M059J (cell line): ENCODE measurements at regions not wholly inside any gene's neighbourhood (a gene's known extent, or its start where the extent isn't known, plus 50 kb on each side); places are given as distances from the start of the nearest gene placed in this dataset.

ENCODE experiments used
- DNase-seq: peaks from one replicate; pipeline ENCODE4 v3.0.0-alpha.2; 2012; ENCODE audit warnings: low read depth

DNA sequence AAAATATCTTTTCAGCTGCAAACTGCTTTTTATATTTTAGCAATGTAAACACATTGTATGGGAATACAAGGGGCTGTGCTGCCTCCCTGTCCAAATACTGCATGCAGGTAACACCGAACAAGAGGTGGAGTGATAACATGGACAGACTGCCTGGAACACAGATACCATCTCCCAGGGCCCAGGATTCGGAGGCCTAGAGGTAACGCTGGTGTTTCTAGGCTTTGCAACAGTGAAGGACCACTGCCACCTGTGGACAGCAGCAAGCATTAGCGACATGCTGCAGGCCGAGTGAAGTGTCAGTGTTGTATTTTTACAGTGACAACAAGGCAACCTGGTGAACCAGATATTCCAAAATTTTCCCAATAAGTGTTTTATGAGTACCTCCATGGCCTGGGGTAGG is 379.1 kb downstream of the DMRT2 start:
- peak; percentile 3 for DNase-seq

DNA sequence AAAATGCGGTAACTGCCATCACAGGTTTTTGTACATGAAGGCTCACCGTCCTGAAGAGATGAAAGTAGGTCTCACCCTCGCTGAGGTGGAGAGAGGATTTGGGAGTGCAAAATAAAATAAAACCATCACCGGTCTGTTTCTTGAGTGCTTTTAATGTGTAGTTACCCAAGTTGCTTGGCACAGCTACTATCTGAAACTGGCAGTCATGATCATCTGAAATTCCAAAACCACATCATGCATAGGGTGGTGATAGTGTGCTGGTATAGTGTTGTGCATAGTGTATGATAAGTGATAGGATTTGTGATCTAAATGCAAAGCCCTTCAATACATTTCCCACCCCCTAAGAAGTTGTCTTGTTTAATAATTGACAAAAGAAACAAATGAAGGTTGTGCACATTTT is 381.3 kb downstream of the DMRT2 start:
- DNase-seq: no peak

DNA sequence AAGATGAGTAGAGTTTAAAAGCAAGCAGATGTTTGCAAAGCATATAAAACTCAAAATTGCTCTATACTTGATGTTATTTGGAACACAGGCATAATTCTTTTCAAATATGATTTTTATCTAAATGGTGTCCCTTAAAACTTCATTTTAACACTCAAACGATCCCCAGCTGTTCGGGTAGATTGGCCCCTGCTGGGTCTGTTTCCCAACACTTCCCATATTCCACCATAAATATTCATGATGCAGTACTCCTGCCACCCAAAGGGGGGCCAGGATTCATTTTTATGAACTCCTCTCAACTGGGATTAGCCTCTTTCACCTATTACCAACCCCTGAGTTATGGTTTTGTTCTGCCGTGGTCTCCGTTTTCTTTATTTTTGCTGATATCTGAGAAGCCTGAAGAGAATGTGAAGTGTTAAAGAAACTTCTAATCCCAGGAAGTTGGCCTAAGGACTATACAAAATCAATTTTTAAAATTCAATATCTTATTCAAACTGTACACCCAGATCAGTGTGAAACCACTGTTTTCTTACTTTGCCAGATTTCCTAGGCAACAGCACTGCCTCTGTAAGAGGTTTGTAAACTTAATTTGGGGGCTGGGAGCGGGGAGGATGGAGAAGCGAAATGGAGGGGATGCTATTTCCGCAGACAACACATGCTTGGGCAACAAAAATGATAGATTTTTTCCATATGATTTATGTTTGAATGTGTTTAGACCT is 384.1 kb downstream of the DMRT2 start:
- no peak for DNase-seq

DNA sequence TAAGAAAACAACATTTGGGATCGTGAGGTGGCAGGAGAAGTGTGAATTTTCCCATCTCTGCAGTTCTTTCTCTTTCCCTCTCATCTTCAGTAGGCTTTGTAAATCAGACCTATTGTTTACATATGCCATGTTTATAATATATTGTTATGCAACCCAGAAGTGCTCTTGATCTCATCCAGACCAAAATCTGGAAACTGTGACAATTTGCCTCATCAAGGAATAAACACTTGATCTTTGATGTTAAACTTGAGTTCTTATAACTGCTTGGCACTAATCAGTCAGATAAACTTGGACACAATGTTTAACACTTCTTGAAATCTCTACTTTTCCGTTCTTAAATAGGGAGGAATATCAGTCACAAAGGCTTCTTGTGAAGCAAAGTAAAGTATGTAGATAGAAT is 384.7 kb downstream of the DMRT2 start:
- DNase-seq: no peak

DNA sequence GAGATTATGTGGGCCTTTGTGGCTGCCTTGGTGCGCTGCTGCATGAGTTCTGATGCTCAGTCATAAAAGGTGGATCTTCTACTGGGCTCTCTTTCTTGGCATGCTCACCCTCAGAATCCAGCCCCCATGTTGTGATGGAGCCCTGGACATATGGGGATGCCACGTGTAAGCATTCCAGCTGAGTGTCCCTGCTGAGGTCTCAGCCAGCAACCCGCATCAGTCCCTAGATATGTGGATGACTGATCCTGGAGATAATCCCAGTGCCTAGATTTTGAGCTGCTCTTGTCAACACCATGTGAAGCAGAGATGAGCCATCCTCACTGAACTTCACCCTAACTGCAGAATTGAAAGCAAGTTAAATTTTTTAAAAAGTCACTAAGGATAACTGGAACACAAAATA is 390.1 kb downstream of the DMRT2 start:
- DNase-seq: no peak

DNA sequence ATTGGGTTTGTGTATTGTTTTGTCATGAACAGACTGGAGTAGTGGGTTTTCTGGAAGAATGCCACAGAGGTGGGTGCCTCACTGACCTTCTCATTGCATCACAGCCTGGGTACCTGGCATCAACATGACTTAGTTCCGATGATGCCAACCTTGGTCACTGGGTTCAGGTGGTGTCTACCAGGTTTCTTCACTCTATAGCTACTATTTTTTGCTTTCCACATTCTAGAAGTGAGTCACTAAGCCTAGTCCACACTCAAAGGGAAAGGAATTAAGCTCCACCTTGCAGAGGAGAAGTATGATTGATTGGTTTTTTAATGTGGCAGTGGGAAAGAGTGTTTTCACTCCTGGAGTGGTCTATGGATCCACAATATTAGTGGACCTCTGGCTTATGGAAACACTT is 391.9 kb downstream of the DMRT2 start:
- DNase-seq: no peak

DNA sequence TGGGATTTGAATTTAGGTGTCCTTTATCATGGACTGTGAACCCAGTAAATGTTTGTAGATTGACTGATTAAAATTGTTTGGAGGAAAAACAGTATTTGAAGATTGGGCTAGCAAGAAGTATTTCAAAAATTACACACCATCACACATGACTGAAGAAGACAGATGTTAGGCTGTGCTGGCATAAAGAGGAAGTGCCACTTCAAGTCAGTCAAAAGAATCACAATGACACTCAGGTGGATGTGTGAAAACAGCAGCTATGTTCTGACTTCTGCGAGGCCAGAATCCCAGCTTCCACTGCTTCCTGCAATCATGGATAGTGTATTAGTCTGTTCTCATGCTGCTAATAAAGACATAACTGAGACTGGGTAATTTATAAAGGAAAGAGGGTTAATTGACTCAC is 393.3 kb downstream of the DMRT2 start:
- DNase-seq: no peak

DNA sequence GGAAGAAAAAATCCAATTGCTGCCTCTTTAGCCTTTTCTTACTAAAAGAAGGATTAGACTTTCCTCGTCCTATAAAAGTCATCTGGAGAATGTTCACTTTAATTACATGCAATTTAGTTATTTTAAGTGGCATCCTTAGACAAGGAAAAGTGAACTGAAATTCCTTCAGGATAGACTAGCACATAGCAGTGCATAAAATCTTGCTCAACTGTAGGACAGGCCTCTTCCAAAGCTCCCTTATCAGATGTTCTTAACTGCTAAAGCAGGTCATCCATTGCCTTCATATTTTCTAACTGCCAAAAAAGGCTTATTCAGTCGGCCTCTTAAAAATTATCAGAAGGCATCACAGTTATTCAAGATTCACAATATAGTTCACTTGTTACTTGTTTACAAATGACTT is 396.5 kb downstream of the DMRT2 start:
- no peak for DNase-seq

DNA sequence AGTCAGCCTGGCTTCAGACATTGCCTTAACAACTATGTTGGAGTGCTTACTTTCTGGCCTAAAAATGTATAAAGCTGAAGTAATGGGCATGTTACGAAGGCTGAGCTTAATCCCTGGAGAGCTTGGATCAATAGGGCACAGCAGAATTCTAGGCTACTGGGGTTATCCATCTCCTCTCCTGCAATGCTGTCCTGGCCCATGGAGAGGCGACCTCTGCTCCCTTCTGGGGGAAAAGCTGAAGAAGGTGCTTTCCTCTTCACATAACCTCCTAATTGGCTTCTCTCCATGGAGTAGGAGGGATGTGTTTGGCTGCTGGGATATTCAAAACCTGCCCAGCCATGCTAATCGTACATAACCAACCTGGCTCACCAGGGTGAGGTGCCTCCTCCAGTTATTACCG is 403.5 kb downstream of the DMRT2 start:
- DNase-seq: no peak

DNA sequence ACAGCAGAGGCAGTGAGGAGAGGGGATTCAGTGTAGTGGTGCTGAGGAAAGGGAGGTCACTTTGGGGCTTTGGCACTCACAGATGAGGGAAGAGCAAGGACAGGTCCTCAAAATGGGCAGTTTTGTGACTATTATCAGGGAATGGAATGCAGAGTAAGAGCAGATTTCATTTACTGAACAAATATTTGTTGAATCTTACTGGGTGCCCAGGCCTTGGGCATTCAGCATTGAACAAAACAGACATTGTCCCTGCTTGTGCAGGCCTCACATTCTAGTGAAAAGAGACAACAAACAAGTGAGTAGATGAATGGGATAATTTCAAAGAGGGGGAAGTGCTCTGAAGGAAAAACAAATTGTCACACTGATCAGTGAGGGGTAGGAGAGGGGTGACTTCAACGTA is 404.1 kb downstream of the DMRT2 start:
- DNase-seq: no peak

DNA sequence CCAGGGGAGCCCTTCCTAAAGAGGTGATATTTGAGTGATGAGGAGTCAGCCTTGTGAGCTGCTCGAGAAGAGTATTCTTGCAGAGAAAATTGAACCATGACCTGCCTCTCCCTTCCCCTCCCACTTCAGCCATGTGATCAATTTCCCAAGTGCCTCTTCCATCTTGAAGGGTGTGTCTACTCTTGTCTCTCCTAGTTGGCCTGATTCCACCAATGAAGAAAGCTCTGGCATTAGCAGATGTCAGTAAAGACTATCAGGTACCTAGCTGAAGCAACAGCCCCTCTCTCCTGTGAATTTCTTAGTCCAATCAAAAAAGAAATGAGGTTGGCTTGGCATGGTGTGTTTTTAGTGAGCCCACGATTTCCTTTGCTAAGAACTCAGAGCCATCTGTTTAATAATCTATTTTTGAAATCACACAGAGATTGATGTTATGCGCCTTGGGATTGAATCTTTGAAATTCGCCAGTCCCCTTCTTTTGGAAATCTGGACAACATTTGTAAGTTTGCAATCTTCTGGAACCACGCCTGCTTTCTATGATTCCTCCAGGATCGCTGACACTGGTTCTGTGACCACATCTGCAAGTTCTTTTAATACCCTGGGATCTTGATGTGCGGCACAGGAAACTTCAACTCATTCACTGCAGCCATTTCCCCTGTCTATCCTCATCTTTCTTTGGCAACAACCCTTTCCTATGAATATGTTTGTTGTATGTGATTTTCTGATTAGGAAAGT is 404.6 kb downstream of the DMRT2 start:
- DNase-seq: no peak

DNA sequence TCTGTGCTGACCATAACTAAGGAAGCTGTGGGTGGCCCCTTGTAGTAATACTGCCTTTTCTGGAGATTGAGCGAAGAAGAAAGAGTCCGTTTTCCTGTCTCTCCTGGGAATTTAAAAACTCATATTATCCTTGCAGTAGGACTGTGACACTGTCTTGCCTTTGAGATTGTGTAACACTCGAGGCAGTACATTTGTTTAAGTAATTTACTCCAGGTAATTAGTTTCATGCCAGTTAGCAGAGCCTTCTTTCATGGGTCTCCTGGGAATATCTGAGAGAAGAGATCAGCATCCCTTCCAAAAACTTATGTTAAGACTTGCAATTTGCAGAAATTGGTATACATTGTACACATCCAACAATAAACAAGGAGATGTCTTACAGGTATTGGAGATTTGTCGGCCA is 405.6 kb downstream of the DMRT2 start:
- no peak for DNase-seq

DNA sequence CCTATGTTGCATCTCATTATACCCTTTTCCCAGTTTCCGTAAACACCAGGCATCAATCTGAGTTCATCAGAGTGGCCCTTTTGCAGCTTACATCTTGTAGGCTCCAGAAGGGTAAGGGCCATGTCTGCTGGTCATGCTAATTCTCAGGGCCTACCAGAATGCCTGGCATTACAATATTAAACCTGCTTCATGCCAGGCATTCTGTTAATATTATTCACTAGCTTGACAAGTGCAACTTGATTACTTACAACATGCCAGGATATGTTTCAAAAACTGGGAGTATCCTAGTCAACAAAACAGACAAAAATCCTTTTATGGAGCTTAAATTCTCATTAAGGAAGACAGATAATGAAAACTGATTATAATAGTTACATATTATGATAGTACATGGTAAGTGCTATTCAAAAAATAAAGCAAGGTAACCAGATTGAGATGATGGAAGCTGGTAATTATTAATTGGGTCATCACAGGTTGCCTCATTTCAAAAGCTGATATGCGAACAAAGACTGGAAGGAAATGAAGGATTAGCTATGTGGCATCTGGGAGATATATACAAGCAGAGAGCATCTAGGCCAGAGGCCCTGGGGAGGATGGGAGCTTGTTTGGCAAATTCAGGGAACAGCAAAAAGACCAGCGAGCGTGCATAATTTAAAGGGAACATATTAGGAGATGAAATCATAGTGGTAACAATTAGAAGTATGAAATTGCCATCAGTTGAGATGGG is 406.3 kb downstream of the DMRT2 start:
- no peak for DNase-seq

DNA sequence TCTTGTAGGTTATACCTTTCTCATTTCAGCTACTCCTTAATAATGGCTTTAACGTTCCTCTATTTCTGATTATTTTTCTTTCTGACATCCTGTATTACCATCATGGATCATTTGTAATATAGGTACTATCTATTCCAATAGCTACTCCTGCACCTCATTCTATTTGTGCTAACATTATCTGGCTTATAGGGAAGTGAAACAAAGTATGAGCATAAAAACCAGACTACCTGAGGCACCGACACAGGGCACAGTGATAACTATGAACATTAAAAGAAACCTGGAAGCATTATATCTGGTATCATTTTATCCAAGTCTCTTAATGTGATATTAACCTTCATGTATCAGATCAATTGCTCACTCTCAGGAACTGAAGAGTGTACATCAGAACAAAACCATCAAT is 407.3 kb downstream of the DMRT2 start:
- no peak for DNase-seq

DNA sequence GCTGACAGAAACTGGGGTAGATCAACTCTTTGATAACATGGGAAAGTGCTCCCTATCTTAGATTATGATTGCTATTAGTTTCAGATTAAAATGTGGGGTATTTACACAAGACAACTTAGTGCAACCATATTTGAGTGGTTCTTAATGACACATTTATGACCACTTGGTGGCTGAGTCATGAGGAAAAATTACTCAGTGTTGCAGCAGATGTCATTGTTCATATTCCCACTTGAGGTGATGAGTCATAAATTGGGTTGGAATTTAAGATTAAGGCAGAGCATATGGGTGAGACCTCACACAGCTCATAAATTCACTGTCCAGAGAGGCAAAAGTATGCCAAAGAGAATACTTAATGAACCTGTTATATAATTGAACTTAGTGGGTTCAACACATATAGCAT is 408.3 kb downstream of the DMRT2 start:
- DNase-seq: peak; percentile 83

DNA sequence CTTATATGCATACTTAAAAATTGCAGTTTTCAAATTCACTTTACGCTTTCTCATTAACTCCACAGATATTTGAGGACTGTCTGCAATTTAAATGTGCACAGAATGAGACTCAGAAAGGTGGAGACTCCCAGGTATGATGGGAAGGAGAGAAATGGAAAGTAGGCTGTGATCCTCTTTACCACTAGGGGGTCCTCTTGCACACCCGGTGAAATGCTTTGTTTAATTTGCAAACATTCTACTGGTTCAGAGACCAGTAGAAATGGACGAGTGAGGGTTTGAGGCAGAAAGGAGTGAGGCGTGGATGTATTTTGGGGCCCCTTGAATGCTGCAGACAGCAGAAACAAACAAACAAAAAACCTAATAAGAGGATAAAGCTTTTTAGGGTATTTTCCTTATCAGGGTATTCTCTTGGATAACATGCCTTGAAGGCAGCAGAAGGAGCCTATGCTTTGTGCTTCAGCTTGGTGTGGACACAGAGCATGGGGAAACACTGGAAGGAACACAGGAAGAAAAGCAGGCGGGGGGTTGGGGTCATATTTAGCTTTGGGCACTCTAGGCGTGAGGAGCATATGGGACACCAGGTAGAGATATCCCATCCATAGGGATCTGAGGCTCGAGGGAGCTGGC is 410.1 kb downstream of the DMRT2 start:
- peak; percentile 5 for DNase-seq

DNA sequence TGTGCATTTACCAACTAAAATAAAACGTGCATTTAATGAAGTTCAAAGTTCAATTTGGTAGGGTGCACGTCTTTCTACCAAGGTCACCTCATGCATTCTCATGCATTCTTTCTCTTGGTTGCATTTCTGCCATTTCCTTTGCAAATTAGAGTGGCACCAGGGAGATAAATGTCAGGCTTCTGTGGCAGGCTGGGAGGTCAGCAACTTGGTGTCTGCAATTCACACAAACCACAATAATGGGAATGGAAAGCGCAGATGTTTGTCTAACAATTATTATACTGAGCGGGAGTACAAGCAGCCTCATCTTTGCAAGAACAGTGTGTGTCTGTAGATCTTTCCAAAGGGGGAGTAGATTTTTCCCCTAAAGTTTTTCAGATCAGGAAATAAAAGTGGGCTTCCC is 411.7 kb downstream of the DMRT2 start:
- no peak for DNase-seq

DNA sequence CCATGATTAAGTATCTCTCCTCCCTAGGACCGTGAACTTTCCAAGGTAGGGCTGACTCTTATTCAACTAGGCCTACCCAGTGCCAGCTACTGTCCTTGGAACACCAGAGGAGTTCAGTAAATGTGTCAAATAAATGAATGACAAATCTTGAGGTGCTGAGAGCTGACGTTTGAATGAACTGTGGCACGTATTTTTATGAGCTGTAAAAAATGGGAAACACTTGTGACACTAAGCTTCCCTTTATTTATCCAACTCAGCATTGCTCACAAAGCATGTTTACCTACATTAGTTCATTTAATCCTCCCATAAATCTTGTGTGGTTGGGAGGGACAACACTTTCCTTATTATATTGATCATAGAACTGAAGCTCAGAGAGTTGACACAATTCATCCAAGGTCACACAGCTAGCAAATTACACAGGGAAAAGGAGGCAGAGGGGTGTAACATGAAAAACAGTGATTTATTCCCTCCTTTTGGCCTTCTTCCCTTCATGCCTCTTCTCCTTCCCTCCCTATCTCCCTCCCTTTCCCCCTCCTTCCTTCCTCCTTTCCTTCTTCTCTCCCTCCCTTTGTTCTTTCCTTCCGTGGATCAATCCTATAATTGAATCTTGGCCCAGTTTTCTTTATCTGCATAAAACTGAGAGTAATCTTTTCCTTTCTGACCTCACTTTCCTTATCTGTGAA is 412.6 kb downstream of the DMRT2 start:
- DNase-seq: peak; percentile 1

DNA sequence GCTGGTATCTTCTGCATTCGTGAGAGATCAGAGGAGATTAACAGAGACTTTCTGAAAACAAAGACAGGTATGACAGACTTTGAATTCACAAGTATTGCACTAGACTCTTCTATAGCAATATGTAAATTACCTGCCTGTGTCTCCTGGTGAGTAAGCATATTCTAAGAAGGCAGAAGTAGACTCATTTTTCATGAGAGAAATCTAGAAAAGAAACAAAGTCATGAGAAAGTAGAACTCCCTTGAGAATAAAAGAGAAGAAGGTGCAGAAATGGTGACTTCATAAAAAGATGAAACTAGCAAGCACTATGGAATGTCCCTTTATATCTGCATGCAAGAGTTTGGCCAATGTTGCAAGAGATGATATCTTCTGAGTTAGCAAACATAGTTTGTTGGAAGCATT is 419.8 kb downstream of the DMRT2 start:
- DNase-seq: no peak

DNA sequence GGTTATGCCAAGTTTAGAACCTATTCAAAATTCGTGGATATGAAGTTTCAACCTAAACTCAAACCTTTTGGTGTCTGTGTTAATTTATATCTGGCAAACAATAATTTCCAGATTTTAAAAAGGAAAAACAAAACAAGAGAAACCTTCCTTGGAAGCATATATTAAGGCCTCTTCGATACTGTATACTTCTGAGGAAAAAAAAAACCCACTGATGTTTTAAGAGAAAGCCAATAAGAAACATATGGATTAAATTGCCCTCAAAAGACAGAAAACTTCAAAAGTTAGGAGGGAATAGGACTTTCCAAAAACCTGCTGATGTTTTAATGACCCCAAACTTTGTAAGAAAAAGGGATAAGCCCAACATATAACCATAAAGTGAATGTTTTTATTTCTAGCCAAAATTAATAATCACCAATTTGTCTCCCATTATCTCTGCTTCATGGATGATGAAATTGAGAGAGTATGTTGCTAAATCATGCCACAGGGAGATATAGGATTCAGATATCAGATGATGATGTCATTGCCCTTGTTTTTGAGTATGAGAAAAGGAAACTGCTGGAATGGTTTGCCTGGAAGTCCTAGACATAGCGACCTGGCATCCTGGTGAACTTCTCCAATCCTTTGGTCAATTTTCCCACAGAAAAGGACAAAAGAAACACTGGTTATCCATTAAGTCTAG is 423.9 kb downstream of the DMRT2 start:
- DNase-seq: no peak

DNA sequence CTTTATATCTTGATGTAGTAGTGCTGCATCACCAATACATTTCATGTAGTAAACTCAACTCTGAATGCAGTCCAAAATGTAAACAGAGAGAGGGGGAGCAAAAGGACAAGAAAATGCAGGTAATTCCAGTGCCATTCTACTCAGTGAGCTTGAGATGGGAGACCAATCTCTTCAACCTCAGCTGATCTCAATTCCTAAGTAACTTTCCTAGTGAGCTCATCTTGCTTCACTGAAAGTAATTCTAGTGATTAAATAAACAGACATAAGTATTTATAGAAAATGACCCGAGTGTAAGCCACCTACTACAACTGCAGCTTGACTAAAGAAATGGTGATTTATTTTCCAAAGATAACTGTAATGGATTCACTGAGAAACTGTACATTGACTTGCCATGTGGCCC is 424.5 kb downstream of the DMRT2 start:
- DNase-seq: no peak
